HepG2 (cell line): ENCODE measurements at regions not wholly inside any gene's neighbourhood (a gene's known extent, or its start where the extent isn't known, plus 50 kb on each side); places are given as distances from the start of the nearest gene placed in this dataset.

Experiments
- BHLHE40 ChIP-seq: IDR thresholded peaks from 2 replicates; pipeline ENCODE4 v1.6.1; 2011; ENCODE audit warnings: low read length, improper control_type of control experiment
- E2F1 ChIP-seq: sonication (generic); formaldehyde crosslinking; IDR thresholded peaks from 2 replicates; pipeline ENCODE4 v1.5.0; 2020; ENCODE audit warnings: missing genetic modification reagents
- ETV5 ChIP-seq: IDR thresholded peaks from 2 replicates; pipeline ENCODE4 v1.6.1; 2018; ENCODE audit warnings: missing biosample characterization, missing genetic modification reagents, inconsistent platforms, borderline replicate concordance
- ZBTB25 ChIP-seq: IDR thresholded peaks from 2 replicates; pipeline ENCODE4 v1.6.1; 2018; ENCODE audit warnings: missing genetic modification reagents
- ZBTB4 ChIP-seq: sonication (generic); formaldehyde crosslinking; IDR thresholded peaks from 2 replicates; pipeline ENCODE4 v1.4.0; 2020; ENCODE audit warnings: missing genetic modification reagents, mild to moderate bottlenecking, borderline replicate concordance
- ZFP36 ChIP-seq: fragments of 150-350 bp; IDR thresholded peaks from 2 replicates; pipeline ENCODE4 v1.6.1; 2018; ENCODE audit warnings: borderline replicate concordance, low read length, low read depth; ENCODE audit not compliant: partially characterized antibody
- ZFP62 ChIP-seq: sonication (generic); formaldehyde crosslinking; IDR thresholded peaks from 2 replicates; pipeline ENCODE4 v1.4.0; 2020; ENCODE audit warnings: missing genetic modification reagents
- ZHX1 ChIP-seq: sonication (generic); formaldehyde crosslinking; IDR thresholded peaks from 2 replicates; pipeline ENCODE4 v1.8.1; 2022; ENCODE audit warnings: low read depth, mild to moderate bottlenecking, missing genetic modification reagents
- ZNF382 ChIP-seq: sonication (generic); formaldehyde crosslinking; IDR thresholded peaks from 2 replicates; pipeline ENCODE4 v1.5.0; 2020; ENCODE audit warnings: missing genetic modification reagents, mild to moderate bottlenecking, borderline replicate concordance
- ZNF577 ChIP-seq: sonication (generic); formaldehyde crosslinking; IDR thresholded peaks from 2 replicates; pipeline ENCODE4 v1.4.0; 2020; ENCODE audit warnings: mild to moderate bottlenecking, low read depth, missing genetic modification reagents, borderline replicate concordance
- TF ChIP-seq, protein P1 (sequence below), 2 experiments: sonication (generic) in 1 of 2; formaldehyde crosslinking in 1 of 2; IDR thresholded peaks; 2 replicates each; pipeline versions ENCODE4 v1.4.0 to v1.6.1; 2018 to 2020; ENCODE audit warnings: missing genetic modification reagents in 2 of 2, borderline replicate concordance in 1 of 2, low read depth in 1 of 2, mild to moderate bottlenecking in 1 of 2, missing biosample characterization in 1 of 2
- TF ChIP-seq, protein P2 (sequence below): sonication (generic); formaldehyde crosslinking; IDR thresholded peaks from 2 replicates; pipeline ENCODE4 v1.5.0; 2020; ENCODE audit warnings: missing genetic modification reagents, mild to moderate bottlenecking, borderline replicate concordance

GRCh38 chr17:70855401-70856054 is 686.2 kb downstream of the KCNJ2 start (continued):
- TF ChIP-seq ZHX1 = no peak
- TF ChIP-seq ZFP62 (CRISPR knock-in tag) = no peak
- no peak for TF ChIP-seq ZNF577 (CRISPR knock-in tag)
- TF ChIP-seq ZBTB4 (CRISPR knock-in tag) = no peak
- TF ChIP-seq, protein P1, sequence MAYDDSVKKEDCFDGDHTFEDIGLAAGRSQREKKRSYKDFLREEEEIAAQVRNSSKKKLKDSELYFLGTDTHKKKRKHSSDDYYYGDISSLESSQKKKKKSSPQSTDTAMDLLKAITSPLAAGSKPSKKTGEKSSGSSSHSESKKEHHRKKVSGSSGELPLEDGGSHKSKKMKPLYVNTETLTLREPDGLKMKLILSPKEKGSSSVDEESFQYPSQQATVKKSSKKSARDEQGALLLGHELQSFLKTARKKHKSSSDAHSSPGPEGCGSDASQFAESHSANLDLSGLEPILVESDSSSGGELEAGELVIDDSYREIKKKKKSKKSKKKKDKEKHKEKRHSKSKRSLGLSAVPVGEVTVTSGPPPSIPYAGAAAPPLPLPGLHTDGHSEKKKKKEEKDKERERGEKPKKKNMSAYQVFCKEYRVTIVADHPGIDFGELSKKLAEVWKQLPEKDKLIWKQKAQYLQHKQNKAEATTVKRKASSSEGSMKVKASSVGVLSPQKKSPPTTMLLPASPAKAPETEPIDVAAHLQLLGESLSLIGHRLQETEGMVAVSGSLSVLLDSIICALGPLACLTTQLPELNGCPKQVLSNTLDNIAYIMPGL (CRISPR knock-in tag; IDR thresholded peaks at IDR 0.05; ENCODE audit: borderline replicate concordance in 1 of 2, low read depth in 1 of 2) = no peak
- no peak for TF ChIP-seq ETV5
- no peak for TF ChIP-seq ZFP36
- no peak for TF ChIP-seq ZBTB25 (CRISPR knock-in tag)
- no peak for TF ChIP-seq ZNF382
- TF ChIP-seq E2F1 (CRISPR knock-in tag) = no peak
- TF ChIP-seq, protein P2, sequence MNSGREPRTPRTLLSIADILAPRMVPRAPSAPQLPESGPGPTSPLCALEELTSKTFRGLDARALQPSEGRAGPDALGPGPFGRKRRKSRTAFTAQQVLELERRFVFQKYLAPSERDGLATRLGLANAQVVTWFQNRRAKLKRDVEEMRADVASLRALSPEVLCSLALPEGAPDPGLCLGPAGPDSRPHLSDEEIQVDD (CRISPR knock-in tag) = no peak
- no peak for TF ChIP-seq BHLHE40
